ENCODE measurements at regions not wholly inside any gene's neighbourhood (a gene's known extent, or its start where the extent isn't known, plus 50 kb on each side); places are given as distances from the start of the nearest gene placed in this dataset.

GRCh38 chr10:76727038-76727437 lies 910.6 kb downstream of the KCNMA1 start:
- no peak overlapping the region for H2AFZ ChIP-seq (ENCODE audit: low read depth, low read length)
- no peaks in the 10 kb centered on the region for H3K36me3 ChIP-seq (ENCODE audit: insufficient read depth, low read length)
- no peaks in the 10 kb centered on the region for H3K27me3 ChIP-seq (ENCODE audit: insufficient read depth, low read length)
- H3K9me3 ChIP-seq (ENCODE audit: low read length): no peaks in the 10 kb centered on the region
- H3K4me3 ChIP-seq (ENCODE audit: low read length): no peak overlapping the region
- H3K4me1 ChIP-seq (ENCODE audit: insufficient read depth, low read length): no peaks in the 10 kb centered on the region

- no peak overlapping the region for H3K4me3 ChIP-seq (ENCODE audit: low read length)
- no peaks in the 10 kb centered on the region for H3K36me3 ChIP-seq (ENCODE audit: insufficient read depth, low read length)
Measured at GRCh38 chr10:76723844-76724243, 913.8 kb downstream of the KCNMA1 start.

GRCh38 chr10:76721891-76722505 lies 915.6 kb downstream of the KCNMA1 start:
- H3K4me1 ChIP-seq (ENCODE audit: insufficient read depth, low read length): no peaks in the 10 kb centered on the region
- H3K27me3 ChIP-seq (ENCODE audit: insufficient read depth, low read length): no peaks in the 10 kb centered on the region
- no peak overlapping the region for H2AFZ ChIP-seq (ENCODE audit: low read depth, low read length)
- H3K4me3 ChIP-seq (ENCODE audit: low read length): no peak overlapping the region
- no peaks in the 10 kb centered on the region for H3K36me3 ChIP-seq (ENCODE audit: insufficient read depth, low read length)
- no peaks in the 10 kb centered on the region for H3K9me3 ChIP-seq (ENCODE audit: low read length)

More at GRCh38 chr10:76723844-76724243, 913.8 kb downstream of the KCNMA1 start:
- no peaks in the 10 kb centered on the region for H3K4me1 ChIP-seq (ENCODE audit: insufficient read depth, low read length)
- H3K27me3 ChIP-seq (ENCODE audit: insufficient read depth, low read length): no peaks in the 10 kb centered on the region
- H3K9me3 ChIP-seq (ENCODE audit: low read length): no peaks in the 10 kb centered on the region
- H2AFZ ChIP-seq (ENCODE audit: low read depth, low read length): no peak overlapping the region

GRCh38 chr10:76719006-76719405 lies 918.6 kb downstream of the KCNMA1 start:
- H3K27me3 ChIP-seq (ENCODE audit: insufficient read depth, low read length): no peaks in the 10 kb centered on the region
- no peak overlapping the region for H2AFZ ChIP-seq (ENCODE audit: low read depth, low read length)
- no peaks in the 10 kb centered on the region for H3K4me1 ChIP-seq (ENCODE audit: insufficient read depth, low read length)
- H3K9me3 ChIP-seq (ENCODE audit: low read length): no peaks in the 10 kb centered on the region
- H3K36me3 ChIP-seq (ENCODE audit: insufficient read depth, low read length): no peaks in the 10 kb centered on the region
- no peak overlapping the region for H3K4me3 ChIP-seq (ENCODE audit: low read length)

- Histone ChIP-seq H3K9me3 (ENCODE audit: low read length) (no peaks in the 10 kb centered on the region), H2AFZ (ENCODE audit: low read depth, low read length) (no peak overlapping the region), H3K4me3 (ENCODE audit: low read length) (no peak overlapping the region), H3K4me1 (ENCODE audit: insufficient read depth, low read length) (no peaks in the 10 kb centered on the region), H3K36me3 (ENCODE audit: insufficient read depth, low read length) (no peaks in the 10 kb centered on the region), H3K27me3 (ENCODE audit: insufficient read depth, low read length) (no peaks in the 10 kb centered on the region)
Measured at GRCh38 chr10:76717141-76717540, 920.5 kb downstream of the KCNMA1 start.

GRCh38 chr10:76711222-76711997 lies 926.2 kb downstream of the KCNMA1 start:
- Histone ChIP-seq H3K27me3 (ENCODE audit: insufficient read depth, low read length) (no peaks in the 10 kb centered on the region), H2AFZ (ENCODE audit: low read depth, low read length) (no peak overlapping the region), H3K9me3 (ENCODE audit: low read length) (no peaks in the 10 kb centered on the region), H3K4me3 (ENCODE audit: low read length) (no peak overlapping the region), H3K4me1 (ENCODE audit: insufficient read depth, low read length) (no peaks in the 10 kb centered on the region), H3K36me3 (ENCODE audit: insufficient read depth, low read length) (no peaks in the 10 kb centered on the region)

- no peaks in the 10 kb centered on the region for H3K27me3 ChIP-seq (ENCODE audit: insufficient read depth, low read length)
- H3K4me1 ChIP-seq (ENCODE audit: insufficient read depth, low read length): no peaks in the 10 kb centered on the region
Measured at GRCh38 chr10:76700241-76700640, 937.4 kb downstream of the KCNMA1 start.

GRCh38 chr10:76697923-76698322 lies 939.7 kb downstream of the KCNMA1 start:
- Histone ChIP-seq H3K9me3 (ENCODE audit: low read length) (no peaks in the 10 kb centered on the region), H3K4me3 (ENCODE audit: low read length) (no peak overlapping the region), H3K4me1 (ENCODE audit: insufficient read depth, low read length) (no peaks in the 10 kb centered on the region), H3K27me3 (ENCODE audit: insufficient read depth, low read length) (no peaks in the 10 kb centered on the region), H3K36me3 (ENCODE audit: insufficient read depth, low read length) (no peaks in the 10 kb centered on the region), H2AFZ (ENCODE audit: low read depth, low read length) (no peak overlapping the region)

More at GRCh38 chr10:76700241-76700640, 937.4 kb downstream of the KCNMA1 start:
- Histone ChIP-seq H3K4me3 (ENCODE audit: low read length) (no peak overlapping the region), H3K36me3 (ENCODE audit: insufficient read depth, low read length) (no peaks in the 10 kb centered on the region), H2AFZ (ENCODE audit: low read depth, low read length) (no peak overlapping the region), H3K9me3 (ENCODE audit: low read length) (no peaks in the 10 kb centered on the region)

GRCh38 chr10:76695069-76695468 lies 942.5 kb downstream of the KCNMA1 start:
- no peaks in the 10 kb centered on the region for H3K27me3 ChIP-seq (ENCODE audit: insufficient read depth, low read length)
- H3K36me3 ChIP-seq (ENCODE audit: insufficient read depth, low read length): no peaks in the 10 kb centered on the region
- no peak overlapping the region for H3K4me3 ChIP-seq (ENCODE audit: low read length)
- no peak overlapping the region for H2AFZ ChIP-seq (ENCODE audit: low read depth, low read length)
- no peaks in the 10 kb centered on the region for H3K9me3 ChIP-seq (ENCODE audit: low read length)
- no peaks in the 10 kb centered on the region for H3K4me1 ChIP-seq (ENCODE audit: insufficient read depth, low read length)

- Histone ChIP-seq H3K36me3 (ENCODE audit: insufficient read depth, low read length) (no peaks in the 10 kb centered on the region), H2AFZ (ENCODE audit: low read depth, low read length) (no peak overlapping the region), H3K9me3 (ENCODE audit: low read length) (no peaks in the 10 kb centered on the region), H3K4me3 (ENCODE audit: low read length) (no peak overlapping the region), H3K27me3 (ENCODE audit: insufficient read depth, low read length) (no peaks in the 10 kb centered on the region), H3K4me1 (ENCODE audit: insufficient read depth, low read length) (no peaks in the 10 kb centered on the region)
Measured at GRCh38 chr10:76686201-76686600, 951.4 kb downstream of the KCNMA1 start.

GRCh38 chr10:76684968-76685367 lies 952.6 kb downstream of the KCNMA1 start:
- Histone ChIP-seq H3K9me3 (ENCODE audit: low read length) (no peaks in the 10 kb centered on the region), H3K27me3 (ENCODE audit: insufficient read depth, low read length) (no peaks in the 10 kb centered on the region)

GRCh38 chr10:76681153-76681552 lies 956.5 kb downstream of the KCNMA1 start:
- Histone ChIP-seq H2AFZ (ENCODE audit: low read depth, low read length) (no peak overlapping the region), H3K36me3 (ENCODE audit: insufficient read depth, low read length) (no peaks in the 10 kb centered on the region), H3K4me1 (ENCODE audit: insufficient read depth, low read length) (no peaks in the 10 kb centered on the region), H3K9me3 (ENCODE audit: low read length) (no peaks in the 10 kb centered on the region), H3K4me3 (ENCODE audit: low read length) (no peak overlapping the region), H3K27me3 (ENCODE audit: insufficient read depth, low read length) (no peaks in the 10 kb centered on the region)

More at GRCh38 chr10:76684968-76685367, 952.6 kb downstream of the KCNMA1 start:
- Histone ChIP-seq H3K4me3 (ENCODE audit: low read length) (no peak overlapping the region), H2AFZ (ENCODE audit: low read depth, low read length) (no peak overlapping the region), H3K4me1 (ENCODE audit: insufficient read depth, low read length) (no peaks in the 10 kb centered on the region), H3K36me3 (ENCODE audit: insufficient read depth, low read length) (no peaks in the 10 kb centered on the region)

- Histone ChIP-seq H2AFZ (ENCODE audit: low read depth, low read length) (no peak overlapping the region), H3K27me3 (ENCODE audit: insufficient read depth, low read length) (no peaks in the 10 kb centered on the region), H3K9me3 (ENCODE audit: low read length) (no peaks in the 10 kb centered on the region), H3K4me1 (ENCODE audit: insufficient read depth, low read length) (no peaks in the 10 kb centered on the region), H3K36me3 (ENCODE audit: insufficient read depth, low read length) (no peaks in the 10 kb centered on the region), H3K4me3 (ENCODE audit: low read length) (no peak overlapping the region)
Measured at GRCh38 chr10:76679030-76679429, 958.6 kb downstream of the KCNMA1 start.
